Panc1 (cell line): ENCODE measurements at regions not wholly inside any gene's neighbourhood (a gene's known extent, or its start where the extent isn't known, plus 50 kb on each side); places are given as distances from the start of the nearest gene placed in this dataset.

ENCODE experiments used
- ATAC-seq: fragments of 200-7000 bp; cut with Tn5 transposase; 2 replicates; pipeline ENCODE4 v1.9.1; 2020; ENCODE audit warnings: mild to moderate bottlenecking, moderate library complexity
- BruUV-seq: library from RNA; stranded (reverse); fragments of 400-500 nt; replicated peaks from 2 replicates; lab custom pipeline; 2021; lab: Mats Ljungman, UMichigan
- CTCF ChIA-PET: fragments of 300-600 bp; sonication (Branson Sonifier 250); formaldehyde crosslinking; loops from one replicate; lab custom pipeline; 2022; ENCODE audit warnings: antibody characterized with exemption; lab: Charles Lee
- POLR2A ChIA-PET: fragments of 300-600 bp; sonication (Branson Sonifier 250); formaldehyde crosslinking; loops from one replicate; lab custom pipeline; 2022; ENCODE audit warnings: antibody characterized with exemption; lab: Charles Lee
- DNase-seq: peaks from one replicate; pipeline ENCODE4 v3.0.0-alpha.2; 2010; ENCODE audit warnings: low read depth, low spot score
- H3K27ac ChIP-seq: 2 replicates; pipeline ENCODE4 v1.5.1; 2011; ENCODE audit warnings: mild to moderate bottlenecking, low read length, inconsistent platforms
- H3K27me3 ChIP-seq: fragments of 200-500 bp; sonication (Bioruptor generic); 2 replicates; pipeline ENCODE4 v1.6.0; 2014; ENCODE audit warnings: low read length, inconsistent platforms; ENCODE audit not compliant: control insufficient read depth, insufficient read depth
- H3K36me3 ChIP-seq: fragments of 200-500 bp; sonication (Bioruptor generic); 2 replicates; pipeline ENCODE4 v1.5.1; 2014; ENCODE audit warnings: inconsistent platforms, mild to moderate bottlenecking, low read length, moderate library complexity; ENCODE audit not compliant: control insufficient read depth, insufficient read depth
- H3K4me1 ChIP-seq: 2 replicates; pipeline ENCODE4 v1.5.1; 2011; ENCODE audit warnings: inconsistent platforms, mild to moderate bottlenecking, low read length, moderate library complexity; ENCODE audit not compliant: control insufficient read depth, insufficient read depth
- H3K4me3 ChIP-seq, 2 experiments: 2 replicates each; pipeline ENCODE4 v1.5.1; 2011 to 2012; ENCODE audit warnings: low read depth in 2 of 2, low read length in 2 of 2, mild to moderate bottlenecking in 2 of 2, inconsistent platforms in 1 of 2, moderate library complexity in 1 of 2
- H3K9me3 ChIP-seq: fragments of 200-500 bp; sonication (Bioruptor generic); 2 replicates; pipeline ENCODE4 v1.5.1; 2014; ENCODE audit warnings: low read depth, mild to moderate bottlenecking, inconsistent platforms, low read length, moderate library complexity; ENCODE audit not compliant: control insufficient read depth, insufficient read depth
- POLR2AphosphoS5 ChIP-seq: IDR thresholded peaks from 2 replicates; pipeline ENCODE4 v1.6.1; 2012; ENCODE audit warnings: mild to moderate bottlenecking, low read depth, low read length, moderate library complexity
- SIN3A ChIP-seq: IDR thresholded peaks from 2 replicates; pipeline ENCODE4 v1.6.1; 2012; ENCODE audit warnings: low read depth, mild to moderate bottlenecking, low read length, moderate library complexity, borderline replicate concordance; ENCODE audit not compliant: insufficient read depth
- TCF7L2 ChIP-seq: IDR thresholded peaks from 2 replicates; pipeline ENCODE4 v1.6.1; 2011; ENCODE audit warnings: mild to moderate bottlenecking, low read depth, low read length, inconsistent platforms
- in situ Hi-C: cut with HindIII; loops from 2 replicates; pipeline ENCODE4 v1.10.0; 2016; ENCODE audit warnings: low sequenced_read_pairs, low pct_unique_long_range_greater_than_20kb
- intact Hi-C: fragments of 100-400 bp; cut with micrococcal nuclease; formaldehyde crosslinking; loops from one replicate; pipeline ENCODE4 v1.10.0; 2022; ENCODE audit not compliant: unreplicated experiment
- TF ChIP-seq, protein P1 (sequence below), 2 experiments: IDR thresholded peaks; 2 replicates each; pipeline ENCODE4 v1.6.1; 2011 to 2012; ENCODE audit warnings: low read depth in 2 of 2, control low read depth in 1 of 2, low read length in 1 of 2, mild to moderate bottlenecking in 1 of 2, moderate library complexity in 1 of 2; ENCODE audit not compliant: insufficient read depth in 1 of 2
- TF ChIP-seq, protein P2 (sequence below): fragments of 450-650 bp; IDR thresholded peaks from 2 replicates; pipeline ENCODE4 v1.5.1; 2017; ENCODE audit warnings: mild to moderate bottlenecking

DNA sequence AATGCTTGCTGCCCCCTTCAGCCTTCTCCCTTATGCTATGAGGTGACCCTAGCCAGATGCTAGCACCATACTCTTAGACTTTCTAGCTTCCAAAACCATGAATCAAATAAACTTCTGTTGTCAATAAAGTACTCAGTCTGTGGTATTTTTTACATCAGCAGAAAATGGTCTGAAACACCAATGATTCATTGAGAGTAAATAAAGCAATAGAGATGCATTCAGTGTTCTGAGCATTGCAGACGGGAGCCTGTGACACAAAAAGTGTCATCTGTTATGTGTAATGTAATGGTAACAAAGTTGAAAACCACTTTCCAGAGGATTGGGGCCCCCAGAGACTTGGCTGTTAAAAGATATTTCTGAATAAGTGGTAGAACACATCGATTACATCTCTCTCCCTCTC is 758.0 kb upstream of the NRXN1 start:
- H3K4me3 ChIP-seq = no peak overlapping the region
- H3K27me3 ChIP-seq = no peaks in the 10 kb centered on the region
- TF ChIP-seq TCF7L2 (no peak), SIN3A (no peak)
- no peaks in the 10 kb centered on the region for H3K4me1 ChIP-seq
- ChIA-PET CTCF (no interaction called here), POLR2A (no interaction called here)
- H3K27ac ChIP-seq = no peak overlapping the region
- H3K9me3 ChIP-seq = no peaks in the 10 kb centered on the region
- no peak for ATAC-seq
- BruUV-seq = no TSS peak
- intact Hi-C loops (no loop called here), in situ Hi-C loops (no loop called here)
- no peak for DNase-seq
- H3K36me3 ChIP-seq = no peaks in the 10 kb centered on the region

DNA sequence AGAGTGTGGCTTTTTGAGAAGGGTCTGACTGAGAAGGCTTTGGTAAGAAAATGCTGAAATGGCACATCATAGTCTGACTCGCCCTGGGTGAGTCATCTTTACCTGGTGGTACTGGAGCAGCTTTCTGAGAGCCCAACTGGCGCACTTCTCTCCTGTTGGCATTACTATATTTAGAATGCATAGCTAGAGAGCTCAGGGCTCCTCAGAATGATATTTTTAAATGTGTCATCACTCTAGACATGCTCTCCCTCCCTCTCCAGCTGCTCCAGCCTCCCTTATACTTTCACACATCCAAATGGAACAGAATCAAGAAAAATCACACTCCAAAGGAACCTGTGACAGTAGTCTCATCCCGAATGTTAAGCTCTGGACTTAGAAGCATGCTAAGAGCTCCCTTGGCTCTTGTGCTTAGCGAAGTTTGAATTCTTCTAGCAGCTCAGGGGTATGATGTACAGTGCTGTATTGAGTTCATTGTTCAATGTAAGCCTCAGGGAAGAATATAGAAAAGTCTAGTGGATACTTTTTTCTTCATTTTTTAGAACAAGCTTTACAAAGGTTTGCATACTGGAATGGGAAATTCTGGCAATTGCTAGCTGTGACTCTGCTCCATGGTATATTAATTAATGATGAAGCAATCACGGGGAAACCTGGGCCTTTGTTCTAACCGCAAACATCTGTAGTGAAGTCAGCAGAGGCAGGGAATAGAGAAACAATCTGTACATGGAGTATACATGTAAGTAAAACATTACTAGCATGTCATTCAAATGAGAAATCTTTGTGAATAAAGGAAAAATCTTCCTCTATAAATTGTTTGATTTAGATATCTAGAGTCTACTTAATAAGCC is 751.2 kb upstream of the NRXN1 start:
- ATAC-seq (no peak), DNase-seq (no peak)
- ChIA-PET POLR2A (no interaction called here), CTCF (no interaction called here)
- intact Hi-C loops = no loop called here
- H3K9me3 ChIP-seq = no peaks in the 10 kb centered on the region
- H3K4me3 ChIP-seq = no peak overlapping the region
- no peak overlapping the region for H3K27ac ChIP-seq
- H3K27me3 ChIP-seq = no peaks in the 10 kb centered on the region
- no peaks in the 10 kb centered on the region for H3K36me3 ChIP-seq
- TF ChIP-seq TCF7L2 = no peak
- TF ChIP-seq, protein P1, sequence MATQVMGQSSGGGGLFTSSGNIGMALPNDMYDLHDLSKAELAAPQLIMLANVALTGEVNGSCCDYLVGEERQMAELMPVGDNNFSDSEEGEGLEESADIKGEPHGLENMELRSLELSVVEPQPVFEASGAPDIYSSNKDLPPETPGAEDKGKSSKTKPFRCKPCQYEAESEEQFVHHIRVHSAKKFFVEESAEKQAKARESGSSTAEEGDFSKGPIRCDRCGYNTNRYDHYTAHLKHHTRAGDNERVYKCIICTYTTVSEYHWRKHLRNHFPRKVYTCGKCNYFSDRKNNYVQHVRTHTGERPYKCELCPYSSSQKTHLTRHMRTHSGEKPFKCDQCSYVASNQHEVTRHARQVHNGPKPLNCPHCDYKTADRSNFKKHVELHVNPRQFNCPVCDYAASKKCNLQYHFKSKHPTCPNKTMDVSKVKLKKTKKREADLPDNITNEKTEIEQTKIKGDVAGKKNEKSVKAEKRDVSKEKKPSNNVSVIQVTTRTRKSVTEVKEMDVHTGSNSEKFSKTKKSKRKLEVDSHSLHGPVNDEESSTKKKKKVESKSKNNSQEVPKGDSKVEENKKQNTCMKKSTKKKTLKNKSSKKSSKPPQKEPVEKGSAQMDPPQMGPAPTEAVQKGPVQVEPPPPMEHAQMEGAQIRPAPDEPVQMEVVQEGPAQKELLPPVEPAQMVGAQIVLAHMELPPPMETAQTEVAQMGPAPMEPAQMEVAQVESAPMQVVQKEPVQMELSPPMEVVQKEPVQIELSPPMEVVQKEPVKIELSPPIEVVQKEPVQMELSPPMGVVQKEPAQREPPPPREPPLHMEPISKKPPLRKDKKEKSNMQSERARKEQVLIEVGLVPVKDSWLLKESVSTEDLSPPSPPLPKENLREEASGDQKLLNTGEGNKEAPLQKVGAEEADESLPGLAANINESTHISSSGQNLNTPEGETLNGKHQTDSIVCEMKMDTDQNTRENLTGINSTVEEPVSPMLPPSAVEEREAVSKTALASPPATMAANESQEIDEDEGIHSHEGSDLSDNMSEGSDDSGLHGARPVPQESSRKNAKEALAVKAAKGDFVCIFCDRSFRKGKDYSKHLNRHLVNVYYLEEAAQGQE (IDR thresholded peaks at IDR 0.05; ENCODE audit: insufficient read depth in 1 of 2, low read depth in 2 of 2, low read length in 1 of 2) = no peak
- no peak for TF ChIP-seq SIN3A
- TF ChIP-seq, protein P2, sequence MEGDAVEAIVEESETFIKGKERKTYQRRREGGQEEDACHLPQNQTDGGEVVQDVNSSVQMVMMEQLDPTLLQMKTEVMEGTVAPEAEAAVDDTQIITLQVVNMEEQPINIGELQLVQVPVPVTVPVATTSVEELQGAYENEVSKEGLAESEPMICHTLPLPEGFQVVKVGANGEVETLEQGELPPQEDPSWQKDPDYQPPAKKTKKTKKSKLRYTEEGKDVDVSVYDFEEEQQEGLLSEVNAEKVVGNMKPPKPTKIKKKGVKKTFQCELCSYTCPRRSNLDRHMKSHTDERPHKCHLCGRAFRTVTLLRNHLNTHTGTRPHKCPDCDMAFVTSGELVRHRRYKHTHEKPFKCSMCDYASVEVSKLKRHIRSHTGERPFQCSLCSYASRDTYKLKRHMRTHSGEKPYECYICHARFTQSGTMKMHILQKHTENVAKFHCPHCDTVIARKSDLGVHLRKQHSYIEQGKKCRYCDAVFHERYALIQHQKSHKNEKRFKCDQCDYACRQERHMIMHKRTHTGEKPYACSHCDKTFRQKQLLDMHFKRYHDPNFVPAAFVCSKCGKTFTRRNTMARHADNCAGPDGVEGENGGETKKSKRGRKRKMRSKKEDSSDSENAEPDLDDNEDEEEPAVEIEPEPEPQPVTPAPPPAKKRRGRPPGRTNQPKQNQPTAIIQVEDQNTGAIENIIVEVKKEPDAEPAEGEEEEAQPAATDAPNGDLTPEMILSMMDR = no peak
- no peak for TF ChIP-seq POLR2AphosphoS5
- BruUV-seq = no TSS peak
- in situ Hi-C loops = no loop called here
- no peaks in the 10 kb centered on the region for H3K4me1 ChIP-seq

DNA sequence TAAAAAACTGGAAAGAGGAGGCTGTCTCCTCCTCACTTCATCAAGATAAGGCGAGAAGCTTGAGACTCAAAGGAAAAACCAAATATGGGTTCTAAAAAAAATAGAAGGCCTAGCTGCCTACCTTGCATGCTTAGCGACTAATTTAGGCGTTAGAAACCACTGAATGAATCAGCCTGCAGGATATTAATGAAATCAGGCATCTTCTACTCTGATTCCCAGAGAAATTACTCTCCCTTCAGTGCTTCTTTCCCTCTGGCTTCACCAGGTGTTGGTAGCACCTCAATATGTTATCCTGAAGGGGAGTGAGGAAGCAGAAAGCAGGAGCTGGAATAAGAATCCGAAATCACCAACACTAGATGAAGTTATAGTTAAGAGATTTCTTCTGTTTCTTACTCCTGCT is 749.8 kb upstream of the NRXN1 start:
- Histone ChIP-seq H3K4me3 (no peak overlapping the region), H3K4me1 (no peaks in the 10 kb centered on the region), H3K36me3 (no peaks in the 10 kb centered on the region), H3K27ac (no peak overlapping the region), H3K27me3 (no peaks in the 10 kb centered on the region), H3K9me3 (0 out of 2 replicates have a peak, but pooled peaks cover 3% of the 10 kb centered on the region)
- no TSS peak for BruUV-seq
- in situ Hi-C loops (no loop called here), intact Hi-C loops (no loop called here)
- POLR2A ChIA-PET = interaction anchor here (0.7 kb wide), 1 partner anchor 13 kb away, joined by 3 read pairs; no protein-coding TSS in a partner anchor
- DNase-seq (no peak), ATAC-seq (no peak)
- CTCF ChIA-PET = no interaction called here
- TF ChIP-seq POLR2AphosphoS5 = no peak
- TF ChIP-seq, protein P2 = no peak
- TF ChIP-seq, protein P1 (IDR thresholded peaks at IDR 0.05; ENCODE audit: insufficient read depth in 1 of 2, low read depth in 2 of 2, low read length in 1 of 2) = no peak
- TF ChIP-seq SIN3A = no peak
- TF ChIP-seq TCF7L2 = no peak
